ENCODE measurements at regions not wholly inside any gene's neighbourhood (a gene's known extent, or its start where the extent isn't known, plus 50 kb on each side); places are given as distances from the start of the nearest gene placed in this dataset.

DNA sequence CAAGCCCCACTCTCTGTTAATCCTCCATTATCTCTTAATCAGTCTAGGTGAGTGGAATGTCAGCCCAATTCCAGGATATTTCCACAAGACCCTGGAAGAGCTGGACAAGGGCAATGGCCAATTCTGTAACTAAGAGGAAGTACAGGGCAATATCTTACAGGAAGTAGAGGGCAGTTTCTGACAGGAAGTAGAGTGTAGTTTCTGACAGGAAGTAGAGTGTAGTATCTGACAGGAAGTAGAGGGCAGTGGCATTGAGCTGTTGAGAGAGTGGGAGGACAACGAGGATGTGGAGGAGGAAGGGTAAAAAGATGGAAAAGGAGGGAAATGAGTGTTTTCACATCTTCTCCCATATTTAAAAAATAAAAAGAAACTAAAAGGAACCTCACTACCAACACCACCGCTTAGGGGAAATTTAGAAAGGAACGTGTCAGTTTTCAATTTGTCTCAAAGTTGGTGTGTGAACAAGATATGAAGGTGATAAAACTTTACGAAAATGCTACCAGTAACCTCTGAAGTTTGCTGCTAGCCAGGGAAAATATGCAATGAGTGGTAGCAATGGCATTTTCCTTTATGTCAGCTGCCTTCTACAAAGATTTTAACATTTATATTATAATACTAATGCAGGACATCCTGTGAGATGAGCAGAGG lies 430.9 kb upstream of the HNRNPA3 start:
- peaks cover 0 to 3% (median 0%) of the 10 kb centered on the region in 4 donors for H3K9me3 ChIP-seq
- H3K27ac ChIP-seq, result no peak overlapping the region
- no peak overlapping the region for H3K4me3 ChIP-seq
- TF ChIP-seq EP300 (IDR thresholded peaks at IDR 0.05), result no peak
- no peaks in the 10 kb centered on the region for H3K27me3 ChIP-seq
- no peaks in the 10 kb centered on the region for H3K36me3 ChIP-seq
- 53 to 67% (median 64%) methylated on average over 4 of the region's 4 CpGs for WGBS, 5 donors
- intact Hi-C loops (cut with DNase I; ENCODE audit: low total_unique reads), result no loop called here
- no peaks in the 10 kb centered on the region for H3K4me1 ChIP-seq
- DNase-seq, result no peak

DNA sequence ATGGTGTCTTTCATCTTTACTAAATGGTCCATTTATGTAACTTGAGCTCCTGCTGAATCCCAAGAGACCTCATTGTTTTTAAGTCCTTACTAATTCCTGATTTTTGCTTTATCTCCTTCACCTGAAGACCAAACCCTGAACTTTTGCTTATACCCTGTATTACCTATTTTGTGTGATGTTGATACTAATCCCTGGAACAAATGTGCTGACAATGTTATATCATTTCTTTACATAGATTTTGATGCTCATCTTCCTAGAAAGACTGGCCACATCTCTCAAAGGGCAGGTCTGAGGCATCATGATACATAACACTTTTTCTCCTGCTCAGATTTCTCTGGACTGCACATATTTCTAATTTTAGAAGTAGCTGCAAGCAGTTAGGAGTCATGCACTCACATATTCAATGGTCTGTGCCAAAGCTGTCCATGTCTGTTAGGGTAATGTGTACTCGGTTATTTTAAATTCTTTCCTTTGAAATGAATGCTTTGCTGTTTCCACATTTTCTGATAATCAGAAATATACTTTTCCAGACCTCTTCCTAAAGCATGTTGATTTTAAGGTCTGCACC lies 427.9 kb upstream of the HNRNPA3 start:
- intact Hi-C loops (cut with DNase I; ENCODE audit: low total_unique reads), result no loop called here
- peak in 1 of 2 donors; percentile 12 for DNase-seq
- H3K27me3 ChIP-seq, result no peaks in the 10 kb centered on the region
- H3K9me3 ChIP-seq, result peaks cover 0 to 3% (median 0%) of the 10 kb centered on the region in 4 donors
- H3K27ac ChIP-seq, result no peak overlapping the region
- H3K36me3 ChIP-seq, result no peaks in the 10 kb centered on the region
- TF ChIP-seq EP300 (IDR thresholded peaks at IDR 0.05), result no peak
- TF ChIP-seq POLR2AphosphoS5 (IDR thresholded peaks at IDR 0.05), result no peak
- no peak for TF ChIP-seq POLR2A (IDR thresholded peaks at IDR 0.05)
- TF ChIP-seq CTCF (IDR thresholded peaks at IDR 0.05), result no peak
- WGBS, 5 donors, result 68 to 82% (median 74%) methylated on average over 1 of the region's 1 CpG
- no peak overlapping the region for H3K4me3 ChIP-seq
- H3K4me1 ChIP-seq, result no peaks in the 10 kb centered on the region

DNA sequence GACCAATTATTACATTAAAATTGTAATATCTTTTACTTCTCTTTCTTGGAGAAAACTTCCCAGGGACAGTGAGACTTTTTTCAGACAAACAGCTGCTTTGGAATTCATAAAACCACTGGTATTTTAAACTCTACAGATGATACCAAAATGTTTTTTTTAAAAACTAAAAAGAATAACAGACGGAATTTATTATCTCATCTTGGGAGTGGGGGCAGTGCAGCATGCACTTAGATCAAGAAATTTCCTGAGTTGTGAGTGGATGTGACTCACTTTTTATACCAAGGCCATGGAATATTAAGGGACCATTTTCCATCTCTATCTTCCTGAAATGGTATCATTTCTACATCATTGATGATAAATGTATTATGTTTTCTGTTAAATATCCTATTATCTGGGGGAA lies 422.8 kb upstream of the HNRNPA3 start:
- Histone ChIP-seq H3K4me1 (no peaks in the 10 kb centered on the region), H3K36me3 (no peaks in the 10 kb centered on the region), H3K4me3 (no peak overlapping the region), H3K27me3 (no peaks in the 10 kb centered on the region), H3K27ac (no peak overlapping the region), H3K9me3 (no peaks in the 10 kb centered on the region)
- TF ChIP-seq POLR2A (IDR thresholded peaks at IDR 0.05), result no peak
- no peak for TF ChIP-seq POLR2AphosphoS5 (IDR thresholded peaks at IDR 0.05)
- TF ChIP-seq EP300 (IDR thresholded peaks at IDR 0.05), result no peak
- TF ChIP-seq CTCF (IDR thresholded peaks at IDR 0.05), result no peak
- WGBS, 5 donors, result 57 to 72% (median 66%) methylated on average over 1 of the region's 1 CpG
- intact Hi-C loops (cut with DNase I; ENCODE audit: low total_unique reads), result no loop called here
- DNase-seq, result no peak

GRCh38 chr2:176790468-176790867 lies 422.1 kb upstream of the HNRNPA3 start:
- Histone ChIP-seq H3K27ac (no peak overlapping the region), H3K36me3 (no peaks in the 10 kb centered on the region), H3K4me1 (no peaks in the 10 kb centered on the region), H3K27me3 (no peaks in the 10 kb centered on the region), H3K4me3 (no peak overlapping the region), H3K9me3 (no peaks in the 10 kb centered on the region)
- TF ChIP-seq CTCF (IDR thresholded peaks at IDR 0.05) (no peak), POLR2AphosphoS5 (IDR thresholded peaks at IDR 0.05) (no peak), POLR2A (IDR thresholded peaks at IDR 0.05) (no peak), EP300 (IDR thresholded peaks at IDR 0.05) (no peak)
- WGBS, 5 donors, result 85 to 98% (median 93%) methylated on average over 3 of the region's 3 CpGs
- no peak for DNase-seq
- intact Hi-C loops (cut with DNase I; ENCODE audit: low total_unique reads), result no loop called here

DNA sequence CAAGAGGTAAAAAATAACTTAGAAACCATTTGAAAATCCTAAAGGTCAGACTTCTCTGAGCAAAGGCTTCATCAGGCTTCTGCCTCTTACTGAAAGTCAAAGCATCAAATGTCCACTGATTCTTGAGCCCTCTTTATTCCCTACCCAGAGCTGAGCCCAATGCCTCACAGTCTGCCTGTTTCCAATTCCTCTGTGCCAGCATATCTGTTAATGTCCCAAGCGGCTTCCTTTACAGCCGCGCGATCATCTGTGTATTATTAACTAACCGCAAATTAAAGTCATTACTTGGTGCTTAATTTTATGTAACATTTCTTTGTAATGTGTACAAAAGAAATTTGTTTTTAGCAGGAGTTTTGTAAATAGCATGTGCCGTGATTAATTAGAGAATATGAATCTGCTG lies 418.8 kb upstream of the HNRNPA3 start:
- no peak overlapping the region for H3K27ac ChIP-seq
- intact Hi-C loops (cut with DNase I; ENCODE audit: low total_unique reads), result no loop called here
- H3K9me3 ChIP-seq, result no peaks in the 10 kb centered on the region
- H3K4me3 ChIP-seq, result no peak overlapping the region
- H3K36me3 ChIP-seq, result no peaks in the 10 kb centered on the region
- 59 to 89% (median 70%) methylated on average over 6 of the region's 6 CpGs for WGBS, 5 donors
- no peaks in the 10 kb centered on the region for H3K4me1 ChIP-seq
- TF ChIP-seq CTCF (IDR thresholded peaks at IDR 0.05), result no peak
- TF ChIP-seq POLR2AphosphoS5 (IDR thresholded peaks at IDR 0.05), result no peak
- no peak for TF ChIP-seq EP300 (IDR thresholded peaks at IDR 0.05)
- TF ChIP-seq POLR2A (IDR thresholded peaks at IDR 0.05), result no peak
- H3K27me3 ChIP-seq, result no peaks in the 10 kb centered on the region
- no peak for DNase-seq

Measured in stomach (tissue), 8 donors.